Fibroblast of villous mesenchyme (primary cell): ENCODE measurements at regions not wholly inside any gene's neighbourhood (a gene's known extent, or its start where the extent isn't known, plus 50 kb on each side); places are given as distances from the start of the nearest gene placed in this dataset.

ENCODE experiments used
- DNase-seq: peaks from one replicate; pipeline ENCODE4 v3.0.0-alpha.2; 2010; ENCODE audit warnings: low read depth
- H3K4me3 ChIP-seq: 2 replicates; pipeline ENCODE4 v1.5.1; 2011; ENCODE audit warnings: low read depth, mild to moderate bottlenecking, low read length
- TF ChIP-seq, protein P1 (sequence below): IDR thresholded peaks from 2 replicates; pipeline ENCODE4 v1.5.1; 2012; ENCODE audit warnings: low read depth, mild to moderate bottlenecking, low read length; ENCODE audit not compliant: insufficient read depth

GRCh38 chr5:20223451-20223850 lies 235.5 kb upstream of the CDH18 start:
- H3K4me3 ChIP-seq: no peak overlapping the region
- TF ChIP-seq, protein P1, sequence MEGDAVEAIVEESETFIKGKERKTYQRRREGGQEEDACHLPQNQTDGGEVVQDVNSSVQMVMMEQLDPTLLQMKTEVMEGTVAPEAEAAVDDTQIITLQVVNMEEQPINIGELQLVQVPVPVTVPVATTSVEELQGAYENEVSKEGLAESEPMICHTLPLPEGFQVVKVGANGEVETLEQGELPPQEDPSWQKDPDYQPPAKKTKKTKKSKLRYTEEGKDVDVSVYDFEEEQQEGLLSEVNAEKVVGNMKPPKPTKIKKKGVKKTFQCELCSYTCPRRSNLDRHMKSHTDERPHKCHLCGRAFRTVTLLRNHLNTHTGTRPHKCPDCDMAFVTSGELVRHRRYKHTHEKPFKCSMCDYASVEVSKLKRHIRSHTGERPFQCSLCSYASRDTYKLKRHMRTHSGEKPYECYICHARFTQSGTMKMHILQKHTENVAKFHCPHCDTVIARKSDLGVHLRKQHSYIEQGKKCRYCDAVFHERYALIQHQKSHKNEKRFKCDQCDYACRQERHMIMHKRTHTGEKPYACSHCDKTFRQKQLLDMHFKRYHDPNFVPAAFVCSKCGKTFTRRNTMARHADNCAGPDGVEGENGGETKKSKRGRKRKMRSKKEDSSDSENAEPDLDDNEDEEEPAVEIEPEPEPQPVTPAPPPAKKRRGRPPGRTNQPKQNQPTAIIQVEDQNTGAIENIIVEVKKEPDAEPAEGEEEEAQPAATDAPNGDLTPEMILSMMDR: no peak
- no peak for DNase-seq

DNA sequence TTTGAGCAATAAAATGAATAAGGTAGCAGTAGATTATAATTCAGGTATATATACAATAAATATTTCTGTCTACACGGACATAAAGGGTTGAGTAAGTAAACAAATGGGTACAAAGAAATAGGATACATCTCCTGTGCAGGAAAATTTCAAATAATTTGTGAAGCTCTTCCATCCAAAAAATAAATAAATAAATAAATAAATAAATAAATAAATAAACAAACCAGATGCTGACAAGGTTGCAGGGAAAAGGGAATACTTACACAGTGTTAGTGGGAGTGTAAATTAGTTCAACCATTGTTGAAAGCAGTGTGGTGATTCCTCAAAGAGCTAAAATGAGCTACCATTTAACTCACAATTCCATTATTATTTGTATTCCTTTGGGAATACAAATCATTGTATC lies 227.3 kb upstream of the CDH18 start:
- TF ChIP-seq, protein P1: no peak
- H3K4me3 ChIP-seq: no peak overlapping the region
- no peak for DNase-seq

DNA sequence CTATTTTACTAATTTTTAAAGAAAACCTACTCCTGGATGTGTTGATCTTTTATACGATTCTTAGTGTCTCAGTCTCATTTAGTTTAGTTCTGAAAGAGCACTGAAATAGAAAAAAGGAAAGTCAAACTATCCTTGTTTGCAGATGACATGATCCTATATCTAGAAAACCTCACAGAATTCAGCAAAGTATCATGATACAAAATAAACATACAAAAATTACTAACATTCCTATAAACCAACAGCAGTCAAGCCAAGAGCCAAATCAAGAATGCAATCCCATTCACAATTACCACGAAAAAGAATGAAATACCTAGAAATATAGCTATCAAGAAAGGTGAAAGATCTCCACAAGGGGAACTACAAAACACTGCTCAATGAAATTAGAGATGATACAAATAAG lies 225.8 kb upstream of the CDH18 start:
- DNase-seq: no peak
- TF ChIP-seq, protein P1: no peak
- no peak overlapping the region for H3K4me3 ChIP-seq

DNA sequence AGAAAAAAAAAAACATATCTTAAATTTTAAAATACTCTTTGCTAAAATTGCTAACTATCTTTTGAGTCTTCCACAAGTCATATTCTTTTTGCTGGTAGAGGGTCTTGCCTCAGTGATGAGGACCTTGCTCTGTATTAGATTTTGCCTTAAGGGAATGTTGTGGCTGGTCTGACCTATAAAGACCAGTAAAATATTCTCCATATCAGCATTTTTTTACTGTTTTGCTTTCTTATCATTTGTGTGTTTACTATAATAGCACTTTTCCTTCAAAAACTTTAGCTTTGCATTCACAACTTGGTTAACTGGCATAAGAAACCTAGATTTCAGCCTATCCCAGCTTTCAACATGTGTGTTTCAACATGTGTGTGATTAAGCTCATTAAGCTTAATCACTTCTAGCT lies 224.7 kb upstream of the CDH18 start:
- no peak for DNase-seq
- TF ChIP-seq, protein P1: no peak
- H3K4me3 ChIP-seq: no peak overlapping the region

DNA sequence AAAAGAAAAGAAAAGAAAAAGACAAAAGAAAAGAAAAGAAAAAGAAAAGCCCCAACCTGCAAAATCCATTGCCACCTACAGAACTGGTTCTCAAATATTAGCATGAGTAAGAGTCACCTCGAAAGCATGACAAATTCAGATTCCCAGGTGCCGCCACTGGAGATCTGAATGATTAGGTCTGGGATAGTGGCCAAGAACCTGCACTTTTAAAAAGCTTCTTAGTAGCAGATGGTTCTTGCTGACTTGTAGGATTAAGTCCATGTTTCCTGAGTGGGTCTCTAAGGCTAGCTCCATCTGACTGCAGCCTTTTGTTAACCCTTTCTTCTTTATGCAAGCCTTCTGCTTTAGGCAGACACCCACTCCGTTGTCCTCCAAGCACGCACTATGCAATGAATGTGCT lies 178.5 kb upstream of the CDH18 start:
- no peak for DNase-seq
- no peak overlapping the region for H3K4me3 ChIP-seq
- TF ChIP-seq, protein P1: no peak

DNA sequence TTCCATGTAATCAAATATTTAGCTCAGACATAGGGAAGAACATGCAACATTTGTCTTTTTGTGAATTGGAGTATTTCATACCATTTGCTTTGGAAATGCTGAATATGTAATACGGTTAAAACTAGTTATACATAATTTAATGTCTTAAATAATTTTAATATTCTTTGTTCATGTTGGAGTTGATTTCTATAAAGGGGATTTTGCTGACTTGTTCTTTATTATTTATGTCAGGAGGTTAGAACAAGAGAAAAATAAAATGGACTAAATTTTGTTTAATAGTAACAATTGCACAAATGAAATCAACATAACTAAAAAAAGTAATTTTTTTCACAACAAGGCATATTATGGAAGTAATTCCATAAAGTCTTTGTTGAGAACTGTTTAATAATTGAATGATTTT lies 170.0 kb upstream of the CDH18 start:
- TF ChIP-seq, protein P1: no peak
- DNase-seq: no peak
- H3K4me3 ChIP-seq: no peak overlapping the region

GRCh38 chr5:20157089-20157488 lies 169.1 kb upstream of the CDH18 start:
- TF ChIP-seq, protein P1: no peak
- no peak overlapping the region for H3K4me3 ChIP-seq
- no peak for DNase-seq
